IMR-90 (cell line): ENCODE measurements at regions not wholly inside any gene's neighbourhood (a gene's known extent, or its start where the extent isn't known, plus 50 kb on each side); places are given as distances from the start of the nearest gene placed in this dataset.

Experiments used
- CEBPB ChIP-seq: IDR thresholded peaks from 2 replicates; pipeline ENCODE4 v1.6.1; 2012; ENCODE audit warnings: low read depth, low read length, improper control_type of control experiment
- CHD1 ChIP-seq: IDR thresholded peaks from 2 replicates; pipeline ENCODE4 v1.6.1; 2012; ENCODE audit warnings: low read depth, low read length, improper control_type of control experiment
- CTCF ChIP-seq: conservative IDR thresholded peaks from 2 replicates; pipeline ENCODE4 v1.5.1; 2012; ENCODE audit warnings: mild to moderate bottlenecking, low read depth, low read length, improper control_type of control experiment
- ELK1 ChIP-seq: fragments of 150-350 bp; IDR thresholded peaks from 2 replicates; pipeline ENCODE4 v1.6.1; 2016; ENCODE audit warnings: low read depth, mild to moderate bottlenecking, low read length, moderate library complexity, borderline replicate concordance
- FOS ChIP-seq: fragments of 150-350 bp; IDR thresholded peaks from 2 replicates; pipeline ENCODE4 v1.6.1; 2016; ENCODE audit warnings: low read depth, low read length
- MAFK ChIP-seq: IDR thresholded peaks from 2 replicates; pipeline ENCODE4 v1.6.1; 2012; ENCODE audit warnings: low read depth, low read length, improper control_type of control experiment
- MAZ ChIP-seq: IDR thresholded peaks from 2 replicates; pipeline ENCODE4 v1.6.1; 2012; ENCODE audit warnings: low read depth, mild to moderate bottlenecking, low read length, improper control_type of control experiment, moderate library complexity, borderline replicate concordance
- MXI1 ChIP-seq: IDR thresholded peaks from 2 replicates; pipeline ENCODE4 v1.6.1; 2012; ENCODE audit warnings: low read depth, mild to moderate bottlenecking, low read length, moderate library complexity, borderline replicate concordance
- POLR2A ChIP-seq: IDR thresholded peaks from 2 replicates; pipeline ENCODE4 v1.6.1; 2012; ENCODE audit warnings: mild to moderate bottlenecking, low read depth, low read length
- RAD21 ChIP-seq: IDR thresholded peaks from 2 replicates; pipeline ENCODE4 v1.6.1; 2012; ENCODE audit warnings: low read length, improper control_type of control experiment
- RCOR1 ChIP-seq: IDR thresholded peaks from 2 replicates; pipeline ENCODE4 v1.6.1; 2012; ENCODE audit warnings: mild to moderate bottlenecking, low read length, improper control_type of control experiment; ENCODE audit not compliant: insufficient replicate concordance
- RFX5 ChIP-seq: IDR thresholded peaks from 2 replicates; pipeline ENCODE4 v1.8.0; 2012; ENCODE audit warnings: low read depth, mild to moderate bottlenecking, low read length, moderate library complexity
- USF2 ChIP-seq: fragments of 150-350 bp; IDR thresholded peaks from 2 replicates; pipeline ENCODE4 v1.6.1; 2017; ENCODE audit warnings: mild to moderate bottlenecking, antibody characterized with exemption, low read length, low read depth

- TF ChIP-seq CTCF, result peak; percentile 47
- no peak for TF ChIP-seq MAZ
- TF ChIP-seq CEBPB, result no peak
- no peak for TF ChIP-seq MXI1
- no peak for TF ChIP-seq POLR2A
- no peak for TF ChIP-seq ELK1
- TF ChIP-seq FOS, result no peak
- TF ChIP-seq RFX5, result no peak
- peak; percentile 44 for TF ChIP-seq RAD21
- TF ChIP-seq CHD1, result no peak
- TF ChIP-seq MAFK, result no peak
- TF ChIP-seq RCOR1, result no peak
- no peak for TF ChIP-seq USF2
These were observed 416.9 kb downstream of the FRK start for GRCh38 chr6:115643762-115644161.
